NT2/D1 (cell line): ENCODE measurements at regions not wholly inside any gene's neighbourhood (a gene's known extent, or its start where the extent isn't known, plus 50 kb on each side); places are given as distances from the start of the nearest gene placed in this dataset.

Source experiments
- SUZ12 ChIP-seq: IDR thresholded peaks from 2 replicates; pipeline ENCODE4 v1.6.1; 2011; ENCODE audit not compliant: insufficient read length, insufficient read depth; ENCODE audit errors: extremely low read depth
- YY1 ChIP-seq: IDR thresholded peaks from 2 replicates; pipeline ENCODE4 v1.6.1; 2011; ENCODE audit not compliant: insufficient read length, insufficient read depth
- ZNF274 ChIP-seq: IDR thresholded peaks from 2 replicates; pipeline ENCODE4 v1.6.1; 2011; ENCODE audit warnings: mild to moderate bottlenecking, low read depth, low read length

GRCh38 chr9:120284821-120285220 is 295.1 kb downstream of the CDK5RAP2 start:
- TF ChIP-seq ZNF274 (no peak), YY1 (no peak), SUZ12 (no peak)
